ENCODE measurements at regions not wholly inside any gene's neighbourhood (a gene's known extent, or its start where the extent isn't known, plus 50 kb on each side); places are given as distances from the start of the nearest gene placed in this dataset.
"Not testable (repeated sequence)": the region's sequence is repeated elsewhere in the genome, so short reads cannot be mapped to it uniquely, and the experiment has no call there.

GRCh38 chr10:8305876-8306652, 251.6 kb downstream of the GATA3 start:
- DNase-seq (ENCODE audit: low read depth in 4 of 4, low spot score in 2 of 4): no peak

GRCh38 chr10:8306685-8307364, 252.3 kb downstream of the GATA3 start:
- DNase-seq (ENCODE audit: low read depth in 4 of 4, low spot score in 2 of 4): no peak

GRCh38 chr10:8310930-8311329, 256.4 kb downstream of the GATA3 start:
- no peak for DNase-seq (ENCODE audit: low read depth in 4 of 4, low spot score in 2 of 4)

- DNase-seq (ENCODE audit: low read depth in 4 of 4, low spot score in 2 of 4): no peak
Observed at GRCh38 chr10:8311526-8312070, 257.1 kb downstream of the GATA3 start.

- no peak for DNase-seq (ENCODE audit: low read depth in 4 of 4, low spot score in 2 of 4)
Observed at GRCh38 chr10:8312079-8312478, 257.6 kb downstream of the GATA3 start.

- DNase-seq (ENCODE audit: low read depth in 4 of 4, low spot score in 2 of 4): no peak
Observed at GRCh38 chr10:8312781-8313180, 258.3 kb downstream of the GATA3 start.

GRCh38 chr10:8314486-8314885, 260.0 kb downstream of the GATA3 start:
- no peak for DNase-seq (ENCODE audit: low read depth in 4 of 4, low spot score in 2 of 4)

GRCh38 chr10:8315619-8316021, 261.1 kb downstream of the GATA3 start:
- no peak for DNase-seq (ENCODE audit: low read depth in 4 of 4, low spot score in 2 of 4)

- no peak for DNase-seq (ENCODE audit: low read depth in 4 of 4, low spot score in 2 of 4)
Observed at GRCh38 chr10:8316284-8316683, 261.8 kb downstream of the GATA3 start.

GRCh38 chr10:8318429-8318828, 263.9 kb downstream of the GATA3 start:
- DNase-seq (ENCODE audit: low read depth in 4 of 4, low spot score in 2 of 4): not testable (repeated sequence)

GRCh38 chr10:8318956-8319355, 264.5 kb downstream of the GATA3 start:
- DNase-seq (ENCODE audit: low read depth in 4 of 4, low spot score in 2 of 4): no peak

- DNase-seq (ENCODE audit: low read depth in 4 of 4, low spot score in 2 of 4): no peak
Observed at GRCh38 chr10:8319704-8320103, 265.2 kb downstream of the GATA3 start.

GRCh38 chr10:8321990-8322389, 267.5 kb downstream of the GATA3 start:
- no peak for DNase-seq (ENCODE audit: low read depth in 4 of 4, low spot score in 2 of 4)

- no peak for DNase-seq (ENCODE audit: low read depth in 4 of 4, low spot score in 2 of 4)
Observed at GRCh38 chr10:8323428-8324054, 269.1 kb downstream of the GATA3 start.

GRCh38 chr10:8325024-8325980, 270.8 kb downstream of the GATA3 start:
- DNase-seq (ENCODE audit: low read depth in 4 of 4, low spot score in 2 of 4): no peak

- DNase-seq (ENCODE audit: low read depth in 4 of 4, low spot score in 2 of 4): no peak
Observed at GRCh38 chr10:8326396-8327139, 272.1 kb downstream of the GATA3 start.

- no peak for DNase-seq (ENCODE audit: low read depth in 4 of 4, low spot score in 2 of 4)
Observed at GRCh38 chr10:8327140-8327423, 272.6 kb downstream of the GATA3 start.

- DNase-seq (ENCODE audit: low read depth in 4 of 4, low spot score in 2 of 4): no peak
Observed at GRCh38 chr10:8331387-8331786, 276.9 kb downstream of the GATA3 start.

- DNase-seq (ENCODE audit: low read depth in 4 of 4, low spot score in 2 of 4): peak in 2 of 4 donors; percentile 19 to 21
Observed at GRCh38 chr10:8331896-8332729, 277.6 kb downstream of the GATA3 start.

Data from left renal cortex interstitium (tissue), 4 donors.